Cardiac fibroblast (primary cell): ENCODE measurements at regions not wholly inside any gene's neighbourhood (a gene's known extent, or its start where the extent isn't known, plus 50 kb on each side); places are given as distances from the start of the nearest gene placed in this dataset.
A peak's percentile ranks its signal among the peaks of the same experiment; 100 is the strongest.

ENCODE experiments used
- DNase-seq, 2 donors: peaks; one replicate each; pipeline versions ENCODE4 v3.0.0 to v3.0.0-alpha.2; 2010; ENCODE audit warnings: low read depth in 2 of 2
- H3K4me3 ChIP-seq, 2 donors: replicated peaks in 1 of 2; 1 replicate in 1 of 2; 2 replicates in 1 of 2; pipeline ENCODE4 v1.5.1; 2011; ENCODE audit warnings: low read depth in 2 of 2, low read length in 2 of 2, mild to moderate bottlenecking in 2 of 2, moderate library complexity in 1 of 2
- CTCF ChIP-seq: IDR thresholded peaks from one replicate; pipeline ENCODE4 v1.5.1; 2011; ENCODE audit warnings: low read depth, mild to moderate bottlenecking, low read length, inconsistent platforms

GRCh38 chr19:32018014-32018413 lies 327.4 kb upstream of the ZNF507 start:
- TF ChIP-seq CTCF = no peak
- no peak overlapping the region for H3K4me3 ChIP-seq
- peak in 1 of 2 donors; percentile 50 for DNase-seq

- no peak for DNase-seq
- TF ChIP-seq CTCF = no peak
- H3K4me3 ChIP-seq = no peak overlapping the region
Measured at GRCh38 chr19:32020538-32020937, 324.9 kb upstream of the ZNF507 start.

GRCh38 chr19:32022044-32022640 lies 323.3 kb upstream of the ZNF507 start:
- no peak overlapping the region for H3K4me3 ChIP-seq
- no peak for DNase-seq
- no peak for TF ChIP-seq CTCF

GRCh38 chr19:32022731-32023563 lies 322.5 kb upstream of the ZNF507 start:
- no peak for DNase-seq
- no peak for TF ChIP-seq CTCF
- H3K4me3 ChIP-seq = no peak overlapping the region

- no peak overlapping the region for H3K4me3 ChIP-seq
- DNase-seq = no peak
- TF ChIP-seq CTCF = no peak
Measured at GRCh38 chr19:32023564-32023832, 321.9 kb upstream of the ZNF507 start.

- TF ChIP-seq CTCF = no peak
- no peak for DNase-seq
- H3K4me3 ChIP-seq = no peak overlapping the region
Measured at GRCh38 chr19:32029235-32029634, 316.2 kb upstream of the ZNF507 start.

- no peak for TF ChIP-seq CTCF
- no peak for DNase-seq
- no peak overlapping the region for H3K4me3 ChIP-seq
Measured at GRCh38 chr19:32032561-32032960, 312.8 kb upstream of the ZNF507 start.
